Breast epithelium (tissue), 4 donors: ENCODE measurements at regions not wholly inside any gene's neighbourhood (a gene's known extent, or its start where the extent isn't known, plus 50 kb on each side); places are given as distances from the start of the nearest gene placed in this dataset.

ENCODE experiments used
- DNase-seq, 2 donors: peaks; one replicate each; pipeline ENCODE4 v3.0.0-alpha.2; 2019; ENCODE audit warnings: low spot score in 2 of 2
- H3K27ac ChIP-seq, 2 donors: fragments of 200-600 bp; sonication (generic) in 1 of 2; one replicate each; pipeline ENCODE4 v1.5.1; 2016 to 2019; ENCODE audit warnings: mild to moderate bottlenecking in 1 of 2
- H3K27me3 ChIP-seq, 2 donors: fragments of 200-600 bp; sonication (generic) in 1 of 2; one replicate each; pipeline versions ENCODE4 v1.5.1 to v1.6.0; 2017 to 2019; ENCODE audit warnings: control low read depth in 1 of 2, mild to moderate bottlenecking in 1 of 2
- H3K36me3 ChIP-seq: fragments of 200-600 bp; one replicate; pipeline ENCODE4 v1.5.1; 2019
- H3K4me1 ChIP-seq, 2 donors: fragments of 200-600 bp; sonication (generic); one replicate each; pipeline ENCODE4 v1.5.1; 2016 to 2019; ENCODE audit warnings: control low read depth in 1 of 2
- H3K4me3 ChIP-seq, 3 donors: fragments of 200-600 bp; sonication (generic); 1 replicate in 2 of 3; 2 replicates in 1 of 3; pipeline ENCODE4 v1.5.1; 2016 to 2019; ENCODE audit warnings: mild to moderate bottlenecking in 3 of 3, moderate library complexity in 2 of 3
- H3K9me3 ChIP-seq, 2 donors: fragments of 200-600 bp; sonication (generic) in 1 of 2; one replicate each; pipeline ENCODE4 v1.5.1; 2016 to 2019; ENCODE audit warnings: control low read depth in 1 of 2
- CTCF ChIP-seq, 3 donors: fragments of 450-650 bp; IDR thresholded peaks; one replicate each; pipeline ENCODE4 v1.5.1; 2016 to 2017; ENCODE audit warnings: antibody characterized with exemption in 3 of 3, mild to moderate bottlenecking in 3 of 3, moderate library complexity in 3 of 3
- POLR2A ChIP-seq: fragments of 450-650 bp; IDR thresholded peaks from one replicate; pipeline ENCODE4 v1.6.1; 2016; ENCODE audit warnings: antibody characterized with exemption, mild to moderate bottlenecking, moderate library complexity
- POLR2AphosphoS5 ChIP-seq, 3 donors: sonication (generic); formaldehyde crosslinking; IDR thresholded peaks; one replicate each; pipeline ENCODE4 v1.6.1; 2017; ENCODE audit warnings: antibody characterized with exemption in 3 of 3
- intact Hi-C: fragments of 100-400 bp; cut with DNase I; formaldehyde crosslinking; loops from one replicate; pipeline ENCODE4 v1.15.1; 2023; ENCODE audit warnings: low total_unique reads

GRCh38 chr22:27122574-27122973 is 465.2 kb downstream of the MIAT start:
- Histone ChIP-seq H3K27me3 (no peaks in the 10 kb centered on the region), H3K4me1 (no peaks in the 10 kb centered on the region), H3K27ac (no peak overlapping the region), H3K9me3 (peaks cover 6 to 7% of the 10 kb centered on the region in 2 donors), H3K36me3 (no peaks in the 10 kb centered on the region), H3K4me3 (no peak overlapping the region)
- TF ChIP-seq CTCF (IDR thresholded peaks at IDR 0.05), result no peak
- no peak for TF ChIP-seq POLR2A
- TF ChIP-seq POLR2AphosphoS5 (IDR thresholded peaks at IDR 0.05), result no peak
- DNase-seq, result no peak
- intact Hi-C loops, result no loop called here

- H3K36me3 ChIP-seq, result no peaks in the 10 kb centered on the region
- DNase-seq, result no peak
- intact Hi-C loops, result no loop called here
- H3K4me3 ChIP-seq, result no peak overlapping the region
- no peak for TF ChIP-seq POLR2AphosphoS5 (IDR thresholded peaks at IDR 0.05)
- TF ChIP-seq CTCF (IDR thresholded peaks at IDR 0.05), result no peak
- no peak for TF ChIP-seq POLR2A
- H3K4me1 ChIP-seq, result no peaks in the 10 kb centered on the region
- H3K9me3 ChIP-seq, result peaks cover 6 to 7% of the 10 kb centered on the region in 2 donors
- H3K27ac ChIP-seq, result no peak overlapping the region
- no peaks in the 10 kb centered on the region for H3K27me3 ChIP-seq
These were observed 466.5 kb downstream of the MIAT start for GRCh38 chr22:27123880-27124279.

- H3K4me3 ChIP-seq, result no peak overlapping the region
- intact Hi-C loops, result no loop called here
- no peaks in the 10 kb centered on the region for H3K4me1 ChIP-seq
- no peaks in the 10 kb centered on the region for H3K27me3 ChIP-seq
- H3K27ac ChIP-seq, result no peak overlapping the region
- DNase-seq, result no peak
- no peak for TF ChIP-seq CTCF (IDR thresholded peaks at IDR 0.05)
- no peak for TF ChIP-seq POLR2AphosphoS5 (IDR thresholded peaks at IDR 0.05)
- no peaks in the 10 kb centered on the region for H3K36me3 ChIP-seq
- peaks cover 6 to 7% of the 10 kb centered on the region in 2 donors for H3K9me3 ChIP-seq
These were observed 467.1 kb downstream of the MIAT start for GRCh38 chr22:27124351-27124966.

- Histone ChIP-seq H3K36me3 (no peaks in the 10 kb centered on the region), H3K4me3 (no peak overlapping the region), H3K27me3 (no peaks in the 10 kb centered on the region), H3K9me3 (no peaks in the 10 kb centered on the region), H3K4me1 (no peaks in the 10 kb centered on the region), H3K27ac (no peak overlapping the region)
- TF ChIP-seq POLR2A (no peak), CTCF (IDR thresholded peaks at IDR 0.05) (no peak), POLR2AphosphoS5 (IDR thresholded peaks at IDR 0.05) (no peak)
- intact Hi-C loops, result no loop called here
- DNase-seq, result no peak
These were observed 468.2 kb downstream of the MIAT start for GRCh38 chr22:27125539-27125938.

- intact Hi-C loops, result no loop called here
- Histone ChIP-seq H3K4me1 (no peaks in the 10 kb centered on the region), H3K27me3 (peaks cover 0 to 11% of the 10 kb centered on the region in 2 donors), H3K27ac (no peak overlapping the region), H3K9me3 (no peaks in the 10 kb centered on the region), H3K4me3 (no peak overlapping the region), H3K36me3 (no peaks in the 10 kb centered on the region)
- no peak for DNase-seq
- TF ChIP-seq CTCF (IDR thresholded peaks at IDR 0.05) (no peak), POLR2A (no peak), POLR2AphosphoS5 (IDR thresholded peaks at IDR 0.05) (no peak)
These were observed 470.5 kb downstream of the MIAT start for GRCh38 chr22:27127911-27128310.
